ENCODE measurements at regions not wholly inside any gene's neighbourhood (a gene's known extent, or its start where the extent isn't known, plus 50 kb on each side); places are given as distances from the start of the nearest gene placed in this dataset.

- TF ChIP-seq PATZ1 (tag by site-specific recombination; IDR thresholded peaks at IDR 0.05) (no peak), YY1 (tag by site-specific recombination; IDR thresholded peaks at IDR 0.05) (no peak), ZNF558 (tag by site-specific recombination; IDR thresholded peaks at IDR 0.05) (no peak), ZNF324 (tag by site-specific recombination; IDR thresholded peaks at IDR 0.05) (no peak), ZFP37 (tag by site-specific recombination; IDR thresholded peaks at IDR 0.05) (no peak)
- TF ChIP-seq, protein P1, sequence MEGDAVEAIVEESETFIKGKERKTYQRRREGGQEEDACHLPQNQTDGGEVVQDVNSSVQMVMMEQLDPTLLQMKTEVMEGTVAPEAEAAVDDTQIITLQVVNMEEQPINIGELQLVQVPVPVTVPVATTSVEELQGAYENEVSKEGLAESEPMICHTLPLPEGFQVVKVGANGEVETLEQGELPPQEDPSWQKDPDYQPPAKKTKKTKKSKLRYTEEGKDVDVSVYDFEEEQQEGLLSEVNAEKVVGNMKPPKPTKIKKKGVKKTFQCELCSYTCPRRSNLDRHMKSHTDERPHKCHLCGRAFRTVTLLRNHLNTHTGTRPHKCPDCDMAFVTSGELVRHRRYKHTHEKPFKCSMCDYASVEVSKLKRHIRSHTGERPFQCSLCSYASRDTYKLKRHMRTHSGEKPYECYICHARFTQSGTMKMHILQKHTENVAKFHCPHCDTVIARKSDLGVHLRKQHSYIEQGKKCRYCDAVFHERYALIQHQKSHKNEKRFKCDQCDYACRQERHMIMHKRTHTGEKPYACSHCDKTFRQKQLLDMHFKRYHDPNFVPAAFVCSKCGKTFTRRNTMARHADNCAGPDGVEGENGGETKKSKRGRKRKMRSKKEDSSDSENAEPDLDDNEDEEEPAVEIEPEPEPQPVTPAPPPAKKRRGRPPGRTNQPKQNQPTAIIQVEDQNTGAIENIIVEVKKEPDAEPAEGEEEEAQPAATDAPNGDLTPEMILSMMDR (tag by site-specific recombination; IDR thresholded peaks at IDR 0.05), result no peak
Observed at GRCh38 chr5:144048259-144048856, 122.1 kb downstream of the YIPF5 start.
